GM19324 (cell line): ENCODE measurements at regions not wholly inside any gene's neighbourhood (a gene's known extent, or its start where the extent isn't known, plus 50 kb on each side); places are given as distances from the start of the nearest gene placed in this dataset.
A peak's percentile ranks its signal among the peaks of the same experiment; 100 is the strongest.

Experiments
- ATAC-seq: cut with Tn5 transposase; IDR thresholded peaks from one replicate; pipeline ENCODE4 v1.9.1; 2021; ENCODE audit warnings: mild to moderate bottlenecking, moderate library complexity; ENCODE audit not compliant: unreplicated experiment, low FRiP score

- no peak for ATAC-seq
Measured at GRCh38 chr2:136251197-136251884, 133.4 kb upstream of the CXCR4 start.

GRCh38 chr2:136250131-136250530, 132.2 kb upstream of the CXCR4 start:
- no peak for ATAC-seq

GRCh38 chr2:136248907-136249306, 131.0 kb upstream of the CXCR4 start:
- ATAC-seq, result no peak

GRCh38 chr2:136248242-136248641, 130.3 kb upstream of the CXCR4 start:
- no peak for ATAC-seq

GRCh38 chr2:136247204-136247950, 129.4 kb upstream of the CXCR4 start:
- ATAC-seq, result no peak

GRCh38 chr2:136246086-136246669, 128.2 kb upstream of the CXCR4 start:
- ATAC-seq, result no peak

GRCh38 chr2:136245211-136245610, 127.3 kb upstream of the CXCR4 start:
- ATAC-seq, result no peak

GRCh38 chr2:136244536-136244885, 126.6 kb upstream of the CXCR4 start:
- no peak for ATAC-seq

GRCh38 chr2:136243638-136244535, 125.9 kb upstream of the CXCR4 start:
- no peak for ATAC-seq

GRCh38 chr2:136242687-136243277, 124.8 kb upstream of the CXCR4 start:
- ATAC-seq, result no peak

- no peak for ATAC-seq
Measured at GRCh38 chr2:136242100-136242499, 124.2 kb upstream of the CXCR4 start.

- ATAC-seq, result no peak
Measured at GRCh38 chr2:136239079-136239685, 121.2 kb upstream of the CXCR4 start.

GRCh38 chr2:136238286-136239078, 120.5 kb upstream of the CXCR4 start:
- ATAC-seq, result peak; percentile 89

GRCh38 chr2:136236019-136236418, 118.1 kb upstream of the CXCR4 start:
- no peak for ATAC-seq

GRCh38 chr2:136235546-136235945, 117.6 kb upstream of the CXCR4 start:
- no peak for ATAC-seq

- no peak for ATAC-seq
Measured at GRCh38 chr2:136234261-136234660, 116.3 kb upstream of the CXCR4 start.

- no peak for ATAC-seq
Measured at GRCh38 chr2:136233298-136233697, 115.3 kb upstream of the CXCR4 start.

GRCh38 chr2:136232456-136233172, 114.7 kb upstream of the CXCR4 start:
- no peak for ATAC-seq

GRCh38 chr2:136230464-136230863, 112.5 kb upstream of the CXCR4 start:
- no peak for ATAC-seq
